H1 (cell line): ENCODE measurements at regions not wholly inside any gene's neighbourhood (a gene's known extent, or its start where the extent isn't known, plus 50 kb on each side); places are given as distances from the start of the nearest gene placed in this dataset.

ENCODE experiments used
- BACH1 ChIP-seq: IDR thresholded peaks from 2 replicates; pipeline ENCODE4 v1.6.1; 2012; ENCODE audit warnings: low read length, improper control_type of control experiment
- CEBPB ChIP-seq: IDR thresholded peaks from 2 replicates; pipeline ENCODE4 v1.6.1; 2012; ENCODE audit warnings: low read depth, low read length
- CHD7 ChIP-seq: fragments of 300-600 bp; sonication (generic); IDR thresholded peaks from 2 replicates; pipeline ENCODE4 v1.7.1; 2012; ENCODE audit warnings: low read length, moderate library complexity, mild to moderate bottlenecking, inconsistent platforms; ENCODE audit not compliant: insufficient replicate concordance
- CTBP2 ChIP-seq: IDR thresholded peaks from 2 replicates; pipeline ENCODE4 v1.7.0; 2011; ENCODE audit warnings: borderline replicate concordance, mild to moderate bottlenecking, moderate library complexity, mixed read lengths, low read length; ENCODE audit not compliant: insufficient read depth, insufficient read length
- GABPA ChIP-seq: IDR thresholded peaks from 2 replicates; pipeline ENCODE4 v1.6.1; 2011; ENCODE audit warnings: mild to moderate bottlenecking, low read length, moderate library complexity, borderline replicate concordance; ENCODE audit not compliant: insufficient read depth
- GTF2F1 ChIP-seq: IDR thresholded peaks from 2 replicates; pipeline ENCODE4 v1.6.1; 2012; ENCODE audit warnings: low read depth, low read length, improper control_type of control experiment, borderline replicate concordance
- JUN ChIP-seq: IDR thresholded peaks from 2 replicates; pipeline ENCODE4 v1.6.1; 2011; ENCODE audit warnings: low read depth, mild to moderate bottlenecking, improper control_type of control experiment, low read length
- RNF2 ChIP-seq: fragments of 200-900, 300-1000 bp; sonication (generic); IDR thresholded peaks from 2 replicates; pipeline ENCODE4 v1.7.1; 2016; ENCODE audit warnings: borderline replicate concordance, low read depth, mild to moderate bottlenecking, antibody characterized with exemption, low read length; ENCODE audit not compliant: poor library complexity, severe bottlenecking; ENCODE audit errors: missing control alignments
- TAF7 ChIP-seq: optimal IDR thresholded peaks from 2 replicates; pipeline ENCODE3; 2011; ENCODE audit warnings: low read depth, mild to moderate bottlenecking, inconsistent platforms, low read length, moderate library complexity, borderline replicate concordance
- TBP ChIP-seq: IDR thresholded peaks from 2 replicates; pipeline ENCODE4 v1.6.1; 2011; ENCODE audit warnings: low read depth, low read length, improper control_type of control experiment
- TCF12 ChIP-seq: IDR thresholded peaks from 2 replicates; pipeline ENCODE4 v1.6.1; 2011; ENCODE audit warnings: low read depth, mild to moderate bottlenecking, low read length
- TF ChIP-seq, protein P1 (sequence below): IDR thresholded peaks from 2 replicates; pipeline ENCODE4 v1.6.1; 2011; ENCODE audit warnings: low read depth, mild to moderate bottlenecking, low read length; ENCODE audit not compliant: insufficient read depth

GRCh38 chr22:47806894-47807293 is 1044.4 kb downstream of the TBC1D22A start (continued):
- TF ChIP-seq CHD7 (no peak), CEBPB (no peak), TCF12 (no peak), TBP (no peak), GABPA (no peak), JUN (no peak), BACH1 (no peak), CTBP2 (no peak), TAF7 (no peak), RNF2 (no peak), GTF2F1 (no peak)
- TF ChIP-seq, protein P1, sequence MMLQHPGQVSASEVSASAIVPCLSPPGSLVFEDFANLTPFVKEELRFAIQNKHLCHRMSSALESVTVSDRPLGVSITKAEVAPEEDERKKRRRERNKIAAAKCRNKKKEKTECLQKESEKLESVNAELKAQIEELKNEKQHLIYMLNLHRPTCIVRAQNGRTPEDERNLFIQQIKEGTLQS = no peak
